ENCODE measurements at regions not wholly inside any gene's neighbourhood (a gene's known extent, or its start where the extent isn't known, plus 50 kb on each side); places are given as distances from the start of the nearest gene placed in this dataset.
"Not testable (repeated sequence)": the region's sequence is repeated elsewhere in the genome, so short reads cannot be mapped to it uniquely, and the experiment has no call there.

DNA sequence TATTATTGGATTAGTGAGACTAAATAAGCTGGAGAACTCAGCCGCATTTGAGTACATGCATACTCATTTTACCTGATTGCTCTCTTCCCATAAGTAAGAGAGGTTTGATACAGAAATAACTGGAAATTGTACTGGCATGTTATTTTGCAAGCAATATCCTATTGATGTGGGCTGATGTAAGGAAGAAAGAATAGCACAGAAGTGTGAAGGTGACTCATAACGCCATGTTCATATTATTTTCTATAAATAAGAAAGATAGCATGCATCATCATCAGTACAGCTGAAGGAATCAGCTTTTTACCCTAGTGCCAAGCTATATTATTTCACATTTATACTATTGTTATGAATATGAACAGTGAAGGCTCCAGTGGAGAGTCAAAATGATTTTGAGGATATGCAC, 138.3 kb upstream of the FAM47A start:
- H3K4me3 ChIP-seq, result no peak overlapping the region
- H3K36me3 ChIP-seq, result no peaks in the 10 kb centered on the region
- no peak overlapping the region for H3K27ac ChIP-seq
- no peak for DNase-seq
- no peaks in the 10 kb centered on the region for H3K9me3 ChIP-seq (replicated peaks)
- H3K4me1 ChIP-seq, result no peaks in the 10 kb centered on the region
- no peaks in the 10 kb centered on the region for H3K27me3 ChIP-seq

DNA sequence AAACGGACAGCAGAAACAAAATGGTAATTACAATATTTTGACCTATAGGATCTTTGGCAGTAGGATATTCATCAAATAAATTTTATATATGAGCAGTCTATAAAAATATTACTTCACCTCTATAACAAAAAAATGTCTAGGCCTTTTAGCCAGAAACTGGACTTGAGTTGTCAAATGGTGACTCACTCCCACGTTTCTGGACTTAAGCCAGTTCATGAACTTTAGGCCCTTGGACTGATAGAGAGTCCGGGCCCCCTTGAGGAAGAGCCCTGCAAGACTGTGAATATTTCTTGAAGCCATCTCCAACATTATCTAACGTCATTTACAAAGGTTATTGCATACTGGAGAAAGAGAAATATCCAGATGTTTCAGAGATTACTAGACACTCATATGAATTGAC, 106.8 kb upstream of the FAM47A start:
- Histone ChIP-seq H3K27ac (no peak overlapping the region), H3K36me3 (no peaks in the 10 kb centered on the region), H3K4me1 (no peaks in the 10 kb centered on the region), H3K9me3 (replicated peaks) (no peaks in the 10 kb centered on the region), H3K27me3 (no peaks in the 10 kb centered on the region), H3K4me3 (no peak overlapping the region)
- no peak for DNase-seq

DNA sequence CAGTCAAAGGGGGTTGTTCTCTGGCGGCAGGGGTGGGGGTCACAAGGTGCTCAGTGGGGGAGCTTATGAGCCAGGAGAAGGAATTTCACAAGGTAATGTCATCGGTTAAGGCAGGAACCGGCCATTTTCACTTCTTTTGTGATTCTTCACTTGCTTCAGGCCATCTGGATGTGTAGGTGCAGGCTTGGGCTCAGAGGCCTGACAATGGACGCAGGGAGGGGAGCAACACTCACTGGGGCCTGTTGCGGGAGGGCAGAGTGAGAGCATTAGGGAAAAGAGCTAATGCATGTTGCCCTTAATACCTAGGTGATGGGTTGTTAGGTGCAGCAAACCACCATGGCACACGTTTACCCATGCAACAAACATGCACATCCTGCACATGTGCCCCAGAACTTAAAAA, 98.0 kb upstream of the FAM47A start:
- not testable (repeated sequence) for H3K27me3 ChIP-seq; H3K9me3 ChIP-seq (replicated peaks); H3K36me3 ChIP-seq; H3K4me3 ChIP-seq; H3K4me1 ChIP-seq; DNase-seq; H3K27ac ChIP-seq

DNA sequence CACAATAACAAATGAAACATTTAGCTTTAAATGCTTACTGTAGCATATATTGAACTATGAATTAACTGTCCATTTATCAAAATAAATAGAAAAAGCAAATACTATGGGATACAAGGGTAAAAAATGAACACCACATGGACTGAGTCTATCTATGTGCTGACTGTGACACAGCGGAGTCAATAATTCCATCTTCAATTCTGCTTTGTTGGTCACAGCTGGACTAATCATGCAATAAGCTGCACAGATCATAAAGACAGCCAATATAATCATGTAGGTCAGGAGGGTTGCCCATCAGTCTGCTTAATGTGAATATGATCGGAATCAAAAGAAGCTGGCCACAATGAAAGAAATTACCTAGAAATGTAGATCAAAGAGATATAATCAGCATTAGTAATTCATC, 95.7 kb upstream of the FAM47A start:
- Histone ChIP-seq H3K9me3 (replicated peaks) (no peaks in the 10 kb centered on the region), H3K4me1 (no peaks in the 10 kb centered on the region), H3K4me3 (no peak overlapping the region), H3K36me3 (no peaks in the 10 kb centered on the region), H3K27ac (no peak overlapping the region), H3K27me3 (no peaks in the 10 kb centered on the region)
- no peak for DNase-seq

DNA sequence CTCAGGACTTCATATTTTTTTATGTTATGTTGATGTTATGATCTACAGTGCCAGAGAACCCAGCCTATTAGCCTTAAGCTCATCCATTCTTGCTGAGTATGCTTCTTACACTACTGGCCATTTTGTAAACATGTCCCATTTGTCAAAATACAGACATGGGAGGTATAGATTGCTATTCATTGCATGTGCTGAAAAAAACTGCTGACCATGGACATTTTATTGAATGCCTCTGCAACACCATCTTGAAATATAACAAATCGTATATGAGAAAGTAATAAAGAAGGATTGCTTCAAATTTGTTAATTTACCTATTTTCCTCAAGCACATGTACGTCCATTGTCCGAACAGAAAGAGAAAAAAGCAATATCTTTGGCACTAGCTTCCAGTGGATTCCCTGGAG, 91.5 kb upstream of the FAM47A start:
- DNase-seq, result no peak
- Histone ChIP-seq H3K4me1 (no peaks in the 10 kb centered on the region), H3K36me3 (no peaks in the 10 kb centered on the region), H3K27ac (no peak overlapping the region), H3K4me3 (no peak overlapping the region), H3K27me3 (no peaks in the 10 kb centered on the region), H3K9me3 (replicated peaks) (no peaks in the 10 kb centered on the region)

DNA sequence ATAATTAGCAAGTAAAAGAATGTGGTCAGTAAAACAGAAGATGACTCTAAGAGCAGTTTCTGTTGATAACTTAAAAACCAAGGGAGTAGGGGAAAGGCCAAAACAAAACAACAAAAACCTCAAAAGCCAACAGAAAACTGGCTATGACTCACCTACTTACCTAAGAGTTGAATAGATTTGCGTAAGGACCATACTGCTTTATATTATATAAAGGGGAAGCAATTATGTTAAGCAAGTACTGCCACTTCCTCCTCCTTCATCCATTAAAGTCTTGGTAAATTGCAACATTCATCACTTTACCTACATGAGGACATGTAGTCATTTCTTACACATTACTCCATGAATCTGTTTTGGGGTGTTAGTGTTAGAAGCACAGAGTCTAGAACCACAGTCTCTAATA, 85.9 kb upstream of the FAM47A start:
- DNase-seq, result no peak
- H3K4me3 ChIP-seq, result no peak overlapping the region
- H3K27me3 ChIP-seq, result no peaks in the 10 kb centered on the region
- H3K4me1 ChIP-seq, result no peaks in the 10 kb centered on the region
- H3K27ac ChIP-seq, result no peak overlapping the region
- H3K9me3 ChIP-seq (replicated peaks), result no peaks in the 10 kb centered on the region
- H3K36me3 ChIP-seq, result no peaks in the 10 kb centered on the region

DNA sequence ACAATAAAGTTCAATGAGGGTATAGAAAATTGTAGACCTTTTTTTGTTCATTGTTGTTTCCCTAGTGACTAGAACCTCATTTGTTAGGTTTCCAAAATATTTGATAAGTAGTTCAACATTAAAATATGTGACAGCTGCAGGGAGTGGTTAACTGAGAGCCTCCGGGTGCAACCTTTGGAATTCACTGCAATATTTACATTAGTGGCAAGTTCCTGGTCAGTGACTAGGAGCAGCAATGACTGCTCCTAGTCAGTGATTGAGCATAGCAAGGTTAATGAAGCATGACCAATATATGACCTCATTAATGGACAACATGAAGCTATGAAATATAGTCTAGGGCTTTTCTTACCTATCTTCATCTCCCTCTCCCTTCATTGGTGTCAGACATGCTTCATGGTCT, 65.8 kb upstream of the FAM47A start:
- Histone ChIP-seq H3K9me3 (replicated peaks) (no peaks in the 10 kb centered on the region), H3K27me3 (no peaks in the 10 kb centered on the region), H3K27ac (peak overlapping the region; percentile 58), H3K36me3 (no peaks in the 10 kb centered on the region), H3K4me1 (peaks cover 7% of the 10 kb centered on the region; the same call in 1 of the 2 replicates), H3K4me3 (no peak overlapping the region)
- peak; percentile 19 to 34 for DNase-seq
